NCI-H748 treated with DMSO at 0.1 percent for 48 hours (cell line): ENCODE measurements at regions not wholly inside any gene's neighbourhood (a gene's known extent, or its start where the extent isn't known, plus 50 kb on each side); places are given as distances from the start of the nearest gene placed in this dataset.
"Not testable (repeated sequence)": the region's sequence is repeated elsewhere in the genome, so short reads cannot be mapped to it uniquely, and the experiment has no call there.

Source experiments
- DNase-seq: peaks from one replicate; lab custom pipeline; 2025; lab: John Stamatoyannopoulos, UW

DNA sequence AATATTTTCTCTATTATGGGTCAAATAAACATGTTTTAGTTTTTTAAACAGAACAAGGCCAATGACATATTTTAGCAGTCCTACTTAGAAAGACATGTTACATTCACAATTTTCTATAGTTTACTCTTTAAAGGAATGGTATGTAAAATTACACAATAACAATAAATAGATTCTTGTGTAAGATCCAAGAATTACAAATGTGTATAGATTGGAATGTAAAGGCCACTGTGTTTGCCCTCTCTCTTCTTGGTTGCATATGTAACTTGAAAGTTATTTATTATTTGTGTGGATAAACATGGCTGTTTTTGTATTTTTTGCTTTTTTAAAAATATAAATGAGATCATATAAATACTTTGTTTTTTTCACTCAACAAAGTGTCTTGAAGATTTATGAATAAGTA, 979.3 kb upstream of the CELF2 start:
- DNase-seq, result no peak

DNA sequence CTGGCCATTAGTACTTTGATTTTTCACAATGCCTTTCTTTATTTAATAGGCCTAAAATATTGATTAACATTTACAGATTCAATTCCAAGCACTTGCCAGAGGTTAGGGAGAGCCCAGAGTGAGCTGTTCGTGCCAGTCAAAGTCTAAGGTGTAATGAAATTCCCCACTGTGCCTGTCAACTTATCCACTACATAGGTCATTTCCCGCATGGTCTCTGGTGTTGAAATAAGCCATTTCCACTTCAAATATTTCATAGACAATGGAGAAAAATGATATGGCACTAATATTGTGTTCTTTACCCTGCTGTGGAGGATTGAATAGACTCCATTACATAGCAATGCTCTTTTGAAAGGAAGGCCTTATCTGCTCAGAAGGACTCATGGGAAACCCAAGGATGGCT, 978.1 kb upstream of the CELF2 start:
- no peak for DNase-seq

DNA sequence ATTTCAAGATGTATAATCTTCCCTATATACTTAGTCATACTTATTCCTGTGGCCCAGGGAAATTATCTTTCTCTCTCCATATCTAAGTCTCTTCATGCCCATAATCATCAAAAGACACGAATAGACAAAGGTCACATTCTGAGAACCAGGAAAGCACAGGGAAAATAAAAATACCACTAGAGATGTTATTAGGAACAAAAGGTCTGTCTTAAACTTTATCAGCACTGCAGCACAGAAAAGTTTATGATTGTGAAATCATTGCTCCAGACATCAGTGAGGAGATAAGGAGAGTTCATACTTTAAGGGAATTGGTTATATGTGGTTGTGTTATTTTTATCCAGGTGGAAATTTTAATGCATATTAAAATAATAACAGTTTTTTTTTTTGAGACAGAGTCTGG, 974.6 kb upstream of the CELF2 start:
- no peak for DNase-seq

DNA sequence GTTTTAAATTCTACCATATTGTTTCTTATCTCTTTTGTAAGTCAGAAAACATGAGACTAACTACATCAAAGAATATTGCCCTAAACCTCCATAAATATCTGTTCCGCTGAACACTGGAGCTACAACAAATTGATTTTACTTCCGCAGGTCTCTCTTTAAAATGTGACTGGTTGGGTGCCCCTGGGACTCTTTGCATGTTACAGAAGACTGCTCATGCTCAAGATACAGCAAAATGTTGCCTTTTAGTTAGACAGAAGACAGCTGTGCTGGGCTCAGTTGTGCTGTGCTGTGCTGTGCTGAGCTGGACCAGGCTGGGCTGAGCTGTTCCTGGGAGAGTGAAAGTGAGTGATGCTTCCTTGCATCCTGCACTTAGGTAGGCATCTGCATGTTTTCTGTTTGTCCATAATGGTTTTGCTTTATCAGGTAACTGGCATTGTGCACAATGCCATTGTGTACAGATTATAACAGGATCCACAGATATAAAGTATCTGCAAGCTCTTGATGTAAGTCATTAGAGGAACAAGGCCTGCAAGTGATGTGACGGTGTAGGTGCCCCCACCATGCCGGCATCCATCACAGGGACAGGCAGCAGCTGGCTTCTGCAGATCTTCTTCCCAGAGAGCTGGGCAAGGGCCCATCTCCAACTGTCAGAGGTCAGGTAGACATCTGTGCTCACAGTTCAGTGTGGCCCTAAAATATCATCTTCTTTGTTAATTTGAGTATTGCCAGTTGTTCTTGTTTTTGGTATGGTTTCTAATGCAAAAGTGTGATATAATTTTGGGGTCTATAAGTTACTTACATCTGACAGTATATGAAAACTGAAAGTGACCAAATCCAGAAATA, 972.5 kb upstream of the CELF2 start:
- DNase-seq, result no peak

DNA sequence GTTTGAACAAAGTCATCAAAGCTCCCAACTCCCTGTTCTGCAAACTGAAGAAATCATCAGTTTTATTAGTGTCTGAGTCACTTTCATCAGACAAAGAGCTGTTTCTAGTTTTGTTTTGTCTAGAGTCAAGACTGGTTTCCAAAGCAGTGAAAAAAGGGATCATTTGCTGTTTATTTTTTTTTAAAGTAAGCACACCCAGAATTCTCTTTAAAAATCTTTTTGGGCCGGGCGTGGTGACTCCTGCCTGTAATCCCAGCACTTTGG, 972.0 kb upstream of the CELF2 start:
- no peak for DNase-seq

DNA sequence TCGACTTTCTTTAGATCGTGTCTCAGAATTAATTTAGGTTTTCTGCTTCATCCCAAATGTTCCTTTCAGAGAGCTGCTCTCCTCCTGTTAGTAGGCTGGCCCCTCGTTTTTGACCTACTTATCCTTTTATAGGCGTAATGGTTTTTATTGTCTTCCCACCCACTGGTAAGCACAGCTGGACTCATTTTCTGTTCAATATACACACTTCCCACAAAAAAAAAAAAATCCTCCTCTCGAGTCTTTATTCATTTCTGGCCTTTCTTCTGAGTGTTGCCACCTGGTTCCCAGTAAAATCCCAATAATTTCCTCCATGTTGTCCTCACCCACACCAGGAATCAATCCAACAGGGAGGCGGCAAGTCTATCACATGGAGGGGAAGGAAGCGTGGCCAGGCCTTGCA, 970.2 kb upstream of the CELF2 start:
- no peak for DNase-seq

DNA sequence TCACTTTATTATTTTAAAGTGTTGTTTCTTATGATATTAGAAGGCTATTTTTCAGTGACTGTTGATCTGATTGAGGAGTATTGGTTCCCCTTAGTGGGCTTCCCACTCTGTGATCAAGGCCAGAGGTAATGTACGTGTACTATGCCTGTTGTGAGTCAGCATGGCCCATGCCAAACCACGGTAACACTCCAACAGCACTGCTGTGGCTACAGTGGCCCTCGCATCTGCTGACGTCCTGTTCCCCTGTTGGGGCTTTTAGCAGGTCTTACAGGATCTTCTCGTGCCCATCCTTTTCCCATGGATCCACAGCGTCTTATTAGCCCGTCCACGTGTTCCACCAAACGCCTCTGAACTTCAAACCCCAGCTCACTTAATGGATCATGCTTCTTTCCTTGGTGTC, 964.6 kb upstream of the CELF2 start:
- no peak for DNase-seq

DNA sequence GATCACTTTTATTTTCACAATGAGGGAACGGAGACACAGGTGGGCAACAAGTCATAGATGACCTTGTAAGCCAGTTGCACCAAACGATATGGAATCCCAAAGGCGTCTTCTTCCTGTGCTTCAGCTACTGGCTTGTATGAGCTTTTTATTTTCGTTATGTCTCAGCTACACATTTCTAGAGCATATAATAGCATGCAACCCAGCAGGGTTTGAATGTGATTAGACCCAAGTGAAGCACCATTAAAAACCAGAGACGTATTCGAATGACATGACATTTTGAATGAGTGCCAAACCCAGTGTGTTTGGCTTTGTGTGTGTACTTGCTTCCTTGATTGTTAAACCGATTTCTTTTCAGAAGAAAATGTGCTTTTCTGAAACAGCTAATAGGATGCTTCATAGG, 963.2 kb upstream of the CELF2 start:
- DNase-seq, result no peak

DNA sequence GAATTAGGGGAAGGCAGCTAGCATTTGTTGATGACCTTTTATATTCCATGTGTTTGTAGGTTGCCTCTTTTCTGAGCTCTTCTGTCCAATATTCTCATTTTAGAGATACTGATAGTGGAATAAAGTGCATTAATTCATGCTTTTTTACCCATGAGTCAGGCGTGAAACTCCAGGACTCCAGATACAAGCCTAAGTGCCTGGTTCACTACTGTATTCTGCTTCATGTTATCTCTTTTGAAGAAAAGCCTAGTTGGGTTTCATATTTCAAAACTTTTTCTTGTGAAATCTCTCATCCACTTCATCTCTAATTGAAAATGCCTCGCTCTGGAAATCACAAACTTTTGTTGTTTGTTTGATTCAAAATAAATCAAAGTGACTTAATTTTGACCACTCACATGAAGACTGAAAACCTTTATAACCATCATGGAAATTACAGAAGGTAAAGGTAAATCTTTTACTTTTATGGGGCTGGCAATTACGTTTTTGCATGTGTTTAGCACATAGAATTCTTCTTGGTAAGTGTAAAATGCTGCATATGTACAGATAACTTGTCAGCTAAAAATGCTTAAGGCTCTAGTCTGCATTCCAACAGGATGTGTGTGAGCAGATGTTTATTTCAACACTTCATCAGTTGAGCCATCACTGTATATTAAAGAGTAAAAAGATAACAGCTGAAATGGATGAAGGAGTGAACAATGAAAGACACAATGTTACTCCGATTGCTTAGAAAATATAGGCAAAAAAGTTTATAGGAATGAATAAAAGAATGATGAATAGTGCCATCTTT, 961.8 kb upstream of the CELF2 start:
- DNase-seq, result no peak

DNA sequence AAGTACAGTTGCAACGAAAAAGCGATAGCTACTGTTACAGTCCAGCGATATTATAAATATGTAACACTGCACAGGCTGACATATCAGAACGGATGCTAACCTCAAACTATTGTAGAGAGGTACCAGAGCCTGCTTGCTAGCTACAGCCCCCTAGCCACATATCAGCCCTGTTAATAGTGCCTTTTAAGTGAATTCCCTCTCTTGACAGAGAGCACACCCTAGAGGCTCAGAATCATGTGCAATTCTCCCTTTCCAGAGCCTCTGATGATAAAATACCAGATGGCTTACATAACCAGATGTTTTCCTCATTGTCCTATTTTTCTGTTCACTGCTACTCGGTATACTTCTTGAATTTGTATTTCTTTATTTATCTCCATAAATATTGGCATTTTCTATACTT, 960.7 kb upstream of the CELF2 start:
- DNase-seq, result no peak

DNA sequence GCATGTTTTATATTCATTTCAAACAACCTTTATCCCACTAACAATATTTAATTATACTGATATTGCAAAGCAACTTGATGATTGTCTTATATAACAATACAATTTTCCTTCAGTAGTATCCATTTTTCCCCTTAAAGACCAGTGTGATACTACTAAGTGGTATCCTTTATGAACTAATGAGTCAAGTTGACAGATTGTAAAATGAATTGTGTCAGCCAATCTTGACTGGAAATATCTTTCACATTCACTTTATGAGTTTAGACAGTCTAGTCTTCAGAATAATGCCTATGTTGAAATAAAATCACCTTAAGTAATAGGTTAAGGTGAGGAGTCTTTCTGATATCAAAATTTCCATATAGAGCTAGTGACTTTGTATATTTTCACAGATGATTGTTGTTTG, 950.0 kb upstream of the CELF2 start:
- DNase-seq, result no peak

DNA sequence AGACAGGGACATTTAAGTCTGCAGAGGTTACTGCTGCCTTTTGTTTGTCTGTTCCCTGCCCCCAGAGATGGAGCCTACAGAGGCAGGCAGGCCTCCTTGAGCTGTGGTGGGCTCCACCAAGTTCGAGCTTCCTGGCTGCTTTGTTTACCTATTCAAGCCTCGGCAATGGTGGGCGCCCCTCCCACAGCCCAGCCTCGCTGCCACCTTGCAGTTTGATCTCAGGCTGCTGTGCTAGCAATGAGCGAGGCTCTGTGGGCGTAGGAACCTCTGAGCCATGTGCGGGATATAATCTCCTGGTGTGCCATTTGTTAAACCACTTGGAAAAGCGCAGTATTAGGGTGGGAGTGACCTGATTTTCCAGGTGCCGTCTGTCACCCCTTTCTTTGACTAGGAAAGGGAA, 942.8 kb upstream of the CELF2 start:
- not testable (repeated sequence) for DNase-seq

DNA sequence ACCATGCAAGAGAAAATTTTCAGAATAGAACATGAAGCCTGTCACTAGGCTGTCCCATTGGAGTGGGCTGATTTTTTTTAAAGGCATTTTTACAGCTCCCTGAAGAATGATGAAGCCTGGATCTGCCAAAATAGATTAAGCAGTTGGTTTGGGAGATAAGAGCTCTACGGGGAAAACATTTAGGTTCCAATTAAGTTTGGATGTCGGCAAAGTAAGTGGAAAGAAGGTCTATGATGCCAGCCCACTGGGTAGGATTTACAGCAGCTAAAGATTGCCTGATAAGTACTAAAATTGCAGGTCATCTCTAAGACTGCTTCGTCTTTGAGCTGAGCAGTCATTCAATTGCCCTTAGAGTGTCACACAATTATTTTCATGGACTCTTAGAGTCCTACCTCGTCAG, 939.2 kb upstream of the CELF2 start:
- DNase-seq, result no peak

DNA sequence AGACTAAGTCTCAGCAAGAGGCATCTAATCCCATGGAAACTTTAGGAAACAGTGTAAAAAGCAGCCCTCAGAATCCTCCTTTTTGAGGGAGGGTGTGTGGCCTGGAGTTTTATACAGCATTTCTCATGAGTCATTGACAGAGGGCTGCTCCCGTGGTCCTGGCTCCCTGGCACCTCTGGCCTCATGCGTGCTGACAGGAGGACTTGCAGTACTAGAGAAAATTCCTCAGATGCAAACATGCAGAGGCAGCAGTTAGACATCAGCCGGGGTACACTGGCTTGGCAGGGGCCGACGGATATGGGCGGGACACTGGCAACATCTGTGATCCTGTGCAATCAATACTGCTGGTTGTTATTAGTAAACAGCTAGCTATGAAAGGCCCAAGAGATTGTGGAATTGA, 925.1 kb upstream of the CELF2 start:
- DNase-seq, result no peak

DNA sequence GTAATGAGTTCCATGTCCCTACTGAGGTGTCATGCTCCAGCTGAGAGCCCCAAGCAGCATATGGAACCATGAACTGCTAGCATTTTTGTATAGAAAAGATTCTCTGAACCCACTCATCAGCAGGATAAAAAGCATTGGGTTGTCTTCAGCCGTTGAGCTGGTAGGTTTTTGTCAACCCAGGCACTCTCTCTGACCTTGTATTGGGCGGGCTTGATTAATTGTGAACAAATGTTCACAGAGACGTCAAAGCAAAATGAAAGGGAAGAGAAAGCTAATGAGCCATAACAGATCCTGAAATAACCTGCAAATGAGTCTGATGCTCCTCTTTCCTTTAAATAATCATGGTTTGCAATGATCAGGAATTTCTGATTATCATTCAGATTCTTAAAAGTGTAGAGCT, 924.7 kb upstream of the CELF2 start:
- no peak for DNase-seq

DNA sequence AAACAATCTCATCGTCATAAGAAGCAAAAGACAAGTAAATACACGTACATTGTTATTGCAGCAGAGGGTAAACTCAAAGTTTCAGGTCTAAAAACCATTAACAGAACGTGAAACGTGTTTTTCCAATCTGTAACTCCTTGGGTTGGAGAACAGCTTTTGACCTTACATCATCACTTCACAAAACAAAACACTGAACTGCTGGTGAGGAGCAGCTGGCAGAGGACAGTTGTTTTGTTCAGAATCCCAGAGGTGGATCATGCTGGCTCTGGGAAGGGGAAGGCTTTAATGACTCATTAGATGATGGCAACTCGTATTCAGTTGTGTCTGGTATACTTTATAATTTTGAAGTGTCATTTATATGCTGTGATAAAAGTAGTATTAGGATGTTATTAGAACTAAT, 923.0 kb upstream of the CELF2 start:
- no peak for DNase-seq

DNA sequence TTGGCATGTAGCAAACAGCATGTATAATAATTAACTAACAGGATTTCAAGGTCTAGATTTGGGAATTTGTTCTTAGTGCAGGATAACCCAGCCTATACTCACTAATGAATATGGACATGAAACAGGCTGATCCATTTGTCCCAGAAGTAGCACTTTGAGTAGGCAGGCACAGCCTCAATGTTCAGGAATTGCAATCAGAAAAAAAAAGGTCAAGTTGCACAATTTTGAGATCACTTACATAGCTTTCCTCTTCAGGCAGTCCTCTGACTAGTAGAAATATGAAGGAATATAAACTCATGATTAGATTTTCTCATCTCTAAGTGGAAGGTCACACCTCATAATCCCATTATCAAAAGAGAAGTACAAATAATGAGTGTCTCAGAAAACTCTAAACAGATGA, 921.4 kb upstream of the CELF2 start:
- DNase-seq, result no peak

DNA sequence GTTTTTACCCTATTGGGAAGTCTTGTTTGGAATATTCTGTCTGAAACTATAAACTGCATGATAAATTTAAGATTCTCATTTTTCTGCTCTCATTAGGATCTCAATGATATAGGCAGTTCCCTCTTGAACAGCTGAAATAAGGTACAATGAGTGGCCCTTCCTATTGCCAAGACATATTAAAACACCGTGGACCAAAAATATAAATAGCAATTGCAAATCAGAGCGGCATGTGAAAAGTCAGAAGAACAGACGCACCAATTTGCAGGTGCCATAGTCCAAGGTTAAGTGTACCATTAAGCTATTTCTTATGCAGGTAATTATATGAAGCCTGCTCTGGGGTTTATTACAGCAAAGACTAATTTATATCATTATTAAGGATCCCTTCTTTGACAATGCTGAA, 920.8 kb upstream of the CELF2 start:
- DNase-seq, result no peak

DNA sequence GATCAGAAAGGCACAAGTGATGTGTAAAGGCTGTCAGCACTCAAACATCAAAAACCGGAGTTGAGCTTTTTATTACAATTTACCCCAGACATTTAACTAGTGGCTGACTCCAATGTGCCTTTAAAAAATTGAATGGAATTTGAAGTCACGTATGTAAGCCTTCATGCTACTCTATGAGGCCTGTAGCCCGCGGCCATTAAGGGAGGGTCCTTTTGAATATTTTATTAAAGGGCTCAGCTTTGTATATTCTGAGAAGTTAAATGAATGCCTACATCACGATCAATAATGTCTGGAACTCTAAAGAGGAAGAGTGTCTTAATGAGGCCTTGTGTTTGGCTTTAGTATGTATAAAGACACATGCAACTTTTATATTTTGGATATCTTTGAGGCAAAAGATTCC, 916.6 kb upstream of the CELF2 start:
- DNase-seq, result no peak

DNA sequence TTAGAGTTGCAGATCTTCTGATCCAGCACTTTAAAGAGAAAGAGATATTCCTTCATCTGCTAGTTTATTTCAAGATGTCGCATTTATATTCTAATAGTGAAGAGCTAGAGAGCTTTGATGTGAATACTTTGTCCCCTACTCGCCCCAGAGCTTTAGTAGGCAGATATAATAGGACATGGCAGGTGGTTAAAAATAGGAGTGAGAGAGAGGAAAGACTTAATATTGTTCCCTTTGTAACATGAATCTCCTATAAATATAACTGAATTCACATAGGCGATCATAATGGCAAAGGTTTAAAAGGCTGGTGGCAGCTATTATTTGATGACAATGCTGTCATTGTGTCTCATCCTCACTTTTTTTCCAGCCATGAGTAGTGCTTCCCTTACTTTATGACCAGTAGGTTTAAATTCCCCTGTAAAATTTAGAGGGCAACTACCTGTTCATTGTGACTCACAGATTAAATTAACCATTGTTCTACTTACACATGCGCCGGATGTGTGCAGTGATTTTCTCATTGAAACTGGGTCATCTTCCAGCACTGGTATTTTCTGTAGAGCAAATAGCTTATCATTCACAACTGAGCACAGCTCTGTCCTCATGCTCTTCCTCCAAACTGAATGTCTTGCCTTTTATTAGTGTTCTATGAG, 906.7 kb upstream of the CELF2 start:
- DNase-seq, result no peak

DNA sequence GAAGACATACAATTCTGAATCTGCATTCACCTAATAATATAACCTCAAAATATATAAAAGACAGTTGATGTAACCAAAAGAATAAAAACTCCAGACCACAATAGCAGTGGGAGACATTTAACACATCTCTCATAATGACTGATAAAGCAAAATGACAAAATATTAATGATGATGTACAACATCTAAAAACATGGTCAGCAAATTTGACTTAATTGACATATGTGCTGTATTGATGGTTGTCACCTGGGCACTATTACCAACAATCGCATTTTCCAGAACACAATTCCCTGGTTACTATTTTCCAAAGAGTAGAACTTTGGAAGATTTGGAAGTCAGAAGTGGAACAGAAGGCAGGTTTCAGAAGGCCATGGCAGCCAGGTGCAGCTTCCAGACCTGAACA, 899.5 kb upstream of the CELF2 start:
- DNase-seq, result no peak

DNA sequence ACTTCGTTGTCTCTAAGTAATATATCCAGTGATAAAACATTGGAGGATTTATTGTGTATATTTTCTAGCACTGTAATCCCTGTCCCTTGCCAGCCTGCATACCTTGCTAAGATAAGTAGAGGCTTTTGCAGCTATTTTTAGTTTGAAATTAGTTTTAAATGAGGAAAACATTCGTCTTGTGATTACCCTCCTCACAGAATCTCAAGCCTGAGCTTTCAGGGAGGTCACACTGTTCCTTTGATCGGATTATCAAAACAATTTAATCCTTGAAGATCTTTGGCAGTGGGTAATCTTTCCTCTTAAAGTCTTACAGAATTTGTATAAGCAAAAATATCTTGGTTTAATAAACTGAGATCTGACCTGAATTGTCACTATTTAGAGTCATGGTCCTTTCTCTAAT, 897.0 kb upstream of the CELF2 start:
- DNase-seq, result no peak

DNA sequence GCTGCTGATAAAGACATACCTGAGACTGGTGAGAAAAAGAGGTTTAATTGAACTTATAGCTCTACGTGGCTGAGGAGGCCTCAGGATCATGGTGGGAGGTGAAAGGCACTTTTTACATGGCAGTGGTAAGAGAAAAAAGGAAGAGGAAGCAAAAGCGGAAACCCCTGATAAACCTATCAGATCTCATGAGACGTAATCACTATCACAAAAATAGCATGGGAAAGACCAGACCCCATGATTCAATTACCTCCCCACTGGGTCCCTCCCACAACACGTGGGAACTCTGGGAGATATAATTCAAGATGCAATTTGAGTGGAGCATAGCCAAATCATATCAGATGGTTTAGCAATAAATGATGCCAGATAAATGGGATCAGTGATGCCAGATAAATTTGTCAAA, 892.0 kb upstream of the CELF2 start:
- DNase-seq, result no peak

DNA sequence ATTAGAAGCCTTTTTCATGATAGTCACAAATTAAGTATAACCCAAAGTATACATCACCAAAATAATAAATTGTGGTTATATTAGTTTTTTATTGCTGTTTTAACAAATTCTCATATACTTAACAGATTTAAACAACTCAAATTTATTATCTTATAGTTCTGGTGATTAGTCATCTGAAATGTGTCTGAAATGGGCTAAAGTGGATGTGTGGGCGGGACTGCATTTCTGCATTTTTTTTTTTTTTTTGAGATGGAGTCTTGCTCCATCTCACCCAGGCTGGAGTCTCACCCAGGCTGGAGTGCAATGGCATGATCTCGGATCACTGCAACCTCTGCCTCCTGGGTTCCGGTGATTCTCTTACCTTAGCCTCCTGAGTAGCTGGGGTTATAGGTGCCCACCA, 891.5 kb upstream of the CELF2 start:
- DNase-seq, result no peak
